ENCODE measurements at regions not wholly inside any gene's neighbourhood (a gene's known extent, or its start where the extent isn't known, plus 50 kb on each side); places are given as distances from the start of the nearest gene placed in this dataset.

GRCh38 chr18:71209944-71210343, 921.1 kb downstream of the SOCS6 start:
- DNase-seq, result no peak

- no peak for DNase-seq
Observed at GRCh38 chr18:71194438-71194837, 905.6 kb downstream of the SOCS6 start.

- no peak for DNase-seq
Observed at GRCh38 chr18:71189581-71189980, 900.7 kb downstream of the SOCS6 start.

GRCh38 chr18:71168557-71169145, 879.8 kb downstream of the SOCS6 start:
- DNase-seq, result no peak

GRCh38 chr18:71136487-71136886, 847.6 kb downstream of the SOCS6 start:
- no peak for DNase-seq

GRCh38 chr18:71134122-71134521, 845.3 kb downstream of the SOCS6 start:
- no peak for DNase-seq

- DNase-seq, result no peak
Observed at GRCh38 chr18:71131918-71132317, 843.1 kb downstream of the SOCS6 start.

- no peak for DNase-seq
Observed at GRCh38 chr18:71130351-71130750, 841.5 kb downstream of the SOCS6 start.

GRCh38 chr18:71125581-71125980, 836.7 kb downstream of the SOCS6 start:
- no peak for DNase-seq

- no peak for DNase-seq
Observed at GRCh38 chr18:71116535-71116934, 827.7 kb downstream of the SOCS6 start.

GRCh38 chr18:71115261-71115660, 826.4 kb downstream of the SOCS6 start:
- no peak for DNase-seq

- no peak for DNase-seq
Observed at GRCh38 chr18:71114550-71115210, 825.8 kb downstream of the SOCS6 start.

GRCh38 chr18:71107244-71107643, 818.4 kb downstream of the SOCS6 start:
- no peak for DNase-seq

GRCh38 chr18:71106701-71107100, 817.9 kb downstream of the SOCS6 start:
- DNase-seq, result no peak

- DNase-seq, result no peak
Observed at GRCh38 chr18:71105994-71106546, 817.2 kb downstream of the SOCS6 start.

- no peak for DNase-seq
Observed at GRCh38 chr18:71105078-71105819, 816.4 kb downstream of the SOCS6 start.

GRCh38 chr18:71079606-71080005, 790.8 kb downstream of the SOCS6 start:
- no peak for DNase-seq

GRCh38 chr18:71077451-71077850, 788.6 kb downstream of the SOCS6 start:
- no peak for DNase-seq

- no peak for DNase-seq
Observed at GRCh38 chr18:71075147-71075546, 786.3 kb downstream of the SOCS6 start.

- DNase-seq, result no peak
Observed at GRCh38 chr18:71068338-71068737, 779.5 kb downstream of the SOCS6 start.

- DNase-seq, result no peak
Observed at GRCh38 chr18:71049893-71050292, 761.0 kb downstream of the SOCS6 start.

GRCh38 chr18:71047882-71048281, 759.0 kb downstream of the SOCS6 start:
- DNase-seq, result no peak

- no peak for DNase-seq
Observed at GRCh38 chr18:71045331-71046065, 756.7 kb downstream of the SOCS6 start.

Measured in NCI-H526 (cell line).